ENCODE measurements at regions not wholly inside any gene's neighbourhood (a gene's known extent, or its start where the extent isn't known, plus 50 kb on each side); places are given as distances from the start of the nearest gene placed in this dataset.

GRCh38 chr11:33946930-33947329 lies 55.1 kb upstream of the LMO2 start (continued):
- TF ChIP-seq PRDM15 (CRISPR knock-in tag; IDR thresholded peaks at IDR 0.05) (no peak), HMGXB4 (CRISPR knock-in tag; IDR thresholded peaks at IDR 0.05) (no peak), HMGA2 (CRISPR knock-in tag; IDR thresholded peaks at IDR 0.05) (no peak), PREB (CRISPR knock-in tag; IDR thresholded peaks at IDR 0.05; ENCODE audit: borderline replicate concordance) (no peak), USF2 (CRISPR knock-in tag; IDR thresholded peaks at IDR 0.05) (no peak), CBFB (CRISPR knock-in tag; IDR thresholded peaks at IDR 0.05; ENCODE audit: low read depth) (no peak)

GRCh38 chr11:33945481-33946268 lies 53.8 kb upstream of the LMO2 start:
- POLR2A ChIA-PET, result no interaction called here
- DNase-seq (ENCODE audit: low spot score) (no peak), ATAC-seq (no peak)
- CTCF ChIA-PET, result interaction anchor here (2.6 kb wide), 1 partner anchor 42 kb away, joined by 7 read pairs; no protein-coding TSS in a partner anchor
- H3K27ac Mint-ChIP-seq, result no peak overlapping the region
- peaks cover 18% of the 10 kb centered on the region for H3K4me1 Mint-ChIP-seq
- H3K4me3 Mint-ChIP-seq, result no peak overlapping the region
- H3K27me3 Mint-ChIP-seq (ENCODE audit: low read depth), result no peaks in the 10 kb centered on the region
- H3K9me3 Mint-ChIP-seq, result no peaks in the 10 kb centered on the region
- no peaks in the 10 kb centered on the region for H3K36me3 Mint-ChIP-seq
- TF ChIP-seq PRDM15 (CRISPR knock-in tag; IDR thresholded peaks at IDR 0.05) (no peak), CDX4 (CRISPR knock-in tag; IDR thresholded peaks at IDR 0.05; ENCODE audit: borderline replicate concordance) (no peak), USF1 (CRISPR knock-in tag; IDR thresholded peaks at IDR 0.05) (no peak), E2F4 (CRISPR knock-in tag; IDR thresholded peaks at IDR 0.05; ENCODE audit: borderline replicate concordance, low read depth) (no peak), TCF7 (CRISPR knock-in tag; IDR thresholded peaks at IDR 0.05; ENCODE audit: low read depth) (no peak), GABPB1 (CRISPR knock-in tag; IDR thresholded peaks at IDR 0.05) (no peak), MYBL2 (CRISPR knock-in tag; IDR thresholded peaks at IDR 0.05) (no peak), ERG (CRISPR knock-in tag; IDR thresholded peaks at IDR 0.05) (no peak), ESRRA (CRISPR knock-in tag; IDR thresholded peaks at IDR 0.05; ENCODE audit: borderline replicate concordance) (no peak), GRHL2 (CRISPR knock-in tag; IDR thresholded peaks at IDR 0.05; ENCODE audit: insufficient replicate concordance, severe bottlenecking) (no peak)

Measured in WTC11 (cell line).